BJ (cell line): ENCODE measurements at regions not wholly inside any gene's neighbourhood (a gene's known extent, or its start where the extent isn't known, plus 50 kb on each side); places are given as distances from the start of the nearest gene placed in this dataset. TPM values are rescaled to one million over a fixed set of nuclear protein-coding genes. Genes with fewer than 3 reads are reported as not detected.
"Not testable (repeated sequence)": the region's sequence is repeated elsewhere in the genome, so short reads cannot be mapped to it uniquely, and the experiment has no call there.

ENCODE experiments used
- CTCF ChIA-PET: fragments of 350-600 bp; formaldehyde crosslinking; extraction: SDS; loops from one replicate; lab custom pipeline; 2021; ENCODE audit warnings: antibody characterized with exemption, inconsistent platforms; lab: Yijun Ruan, JAX
- POLR2A ChIA-PET: fragments of 300-600 bp; sonication (Branson Sonifier 250); formaldehyde crosslinking; extraction: SDS; loops from one replicate; lab custom pipeline; 2021; ENCODE audit warnings: antibody characterized with exemption; lab: Charles Lee
- DNase-seq: peaks from one replicate; pipeline ENCODE4 v3.0.0-alpha.2; 2011; ENCODE audit warnings: low read depth
- H3K27me3 ChIP-seq: 2 replicates; pipeline ENCODE4 v1.6.0; 2011; ENCODE audit warnings: low read length; ENCODE audit not compliant: control insufficient read depth, insufficient read depth
- H3K36me3 ChIP-seq: 2 replicates; pipeline ENCODE4 v1.5.1; 2011; ENCODE audit warnings: low read length; ENCODE audit not compliant: control insufficient read depth, insufficient read depth
- H3K4me3 ChIP-seq: 2 replicates; pipeline ENCODE4 v1.5.1; 2011; ENCODE audit warnings: low read depth, mild to moderate bottlenecking, control low read depth, low read length
- small RNA-seq: library from RNA; depleted of rRNA; stranded (forward); fragments of <200 nt; gene quantifications from one replicate; pipeline ENCODE3, GENCODE V24; 2012; ENCODE audit warnings: low replicate concordance, low read depth; ENCODE audit not compliant: insufficient read length

DNA sequence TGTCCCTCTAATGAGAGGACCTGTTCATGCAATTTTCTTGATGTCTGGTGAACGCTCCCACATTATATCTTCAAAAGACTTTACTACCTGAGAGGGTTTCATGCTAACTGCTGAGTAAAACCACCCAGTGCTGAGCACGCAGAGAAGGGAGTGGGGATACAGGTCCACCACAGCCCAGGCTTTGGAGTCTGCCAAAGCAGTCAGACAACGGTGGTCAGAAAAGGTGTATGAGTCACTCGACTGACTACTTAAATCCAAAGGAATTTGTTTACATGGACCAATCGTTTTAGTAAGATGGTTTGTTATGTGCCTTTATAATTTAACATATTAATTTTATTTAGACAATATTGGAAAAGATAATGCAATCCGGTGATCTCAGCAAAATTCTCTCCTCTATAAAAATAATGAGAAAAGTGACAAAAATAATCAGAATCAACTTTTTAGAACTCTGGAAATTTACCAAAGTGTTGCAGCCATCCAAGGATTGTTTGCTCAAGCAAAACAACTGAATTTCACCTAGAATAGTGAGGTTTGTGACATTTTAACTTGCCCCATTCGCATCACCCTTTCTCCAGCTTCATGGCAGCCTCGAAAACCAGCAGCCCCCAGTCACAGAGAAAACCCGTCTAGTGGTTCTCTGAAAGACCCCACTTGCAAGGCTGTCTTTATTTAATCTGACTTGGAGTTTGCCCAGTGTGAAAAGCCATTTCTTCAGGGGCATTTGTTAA, 52.1 kb upstream of the PLGLB2 start:
- H3K36me3 ChIP-seq, DNase-seq, H3K4me3 ChIP-seq, H3K27me3 ChIP-seq, CTCF ChIA-PET, POLR2A ChIA-PET: not testable (repeated sequence)

Small RNAs in the stretch of these regions (small RNA-seq; reads per million reads assigned to genes)
- not detected for gene MIR4771-1
